ENCODE measurements at regions not wholly inside any gene's neighbourhood (a gene's known extent, or its start where the extent isn't known, plus 50 kb on each side); places are given as distances from the start of the nearest gene placed in this dataset.
"Not testable (repeated sequence)": the region's sequence is repeated elsewhere in the genome, so short reads cannot be mapped to it uniquely, and the experiment has no call there.

DNA sequence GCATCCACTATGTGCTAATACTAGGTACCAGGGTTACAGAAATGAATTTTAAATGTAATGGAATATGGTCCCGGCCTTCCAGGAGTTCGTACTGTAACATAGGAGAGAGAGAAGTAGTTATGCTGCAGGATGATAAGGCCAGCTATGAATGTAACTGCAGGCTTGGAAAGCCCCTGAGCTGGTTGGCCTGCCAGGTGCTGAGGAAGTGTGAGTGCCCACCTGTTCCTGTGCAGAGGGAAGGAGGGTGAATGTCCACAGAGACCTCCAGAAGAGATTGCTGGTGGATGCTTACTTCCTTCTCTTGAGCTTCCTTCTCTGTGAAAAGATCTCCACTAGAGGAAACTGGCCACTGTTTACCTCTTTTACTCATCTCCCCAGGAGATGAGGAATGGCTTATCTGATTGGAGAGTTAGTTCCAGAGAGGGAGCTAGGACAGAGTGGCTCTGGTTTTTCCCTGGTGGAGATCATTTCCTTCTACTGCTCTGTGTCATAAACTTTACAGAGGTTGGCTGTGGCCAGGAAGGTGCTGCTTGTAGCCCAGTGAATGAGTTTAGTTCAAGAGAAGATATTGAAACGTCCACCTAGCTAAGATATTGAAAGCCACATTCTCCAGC lies 114.0 kb upstream of the LNX1 start:
- Histone ChIP-seq H3K36me3 (replicated peaks) (no peaks in the 10 kb centered on the region), H3K27me3 (ENCODE audit: low read depth) (peaks cover 3% of the 10 kb centered on the region; the same call in 1 of the 2 replicates), H3K9me3 (no peaks in the 10 kb centered on the region), H3K4me1 (peaks cover 8% of the 10 kb centered on the region), H3K4me3 (no peak overlapping the region)
- in situ Hi-C loops (cut with MboI; ENCODE audit: low sequenced_read_pairs), result loop anchor here (25.0 kb wide), 1 partner anchor 532 kb away; the partner anchor contains the start of gene PDGFRA
- DNase-seq (ENCODE audit: low spot score in 2 of 2), result no peak

GRCh38 chr4:53704329-53704728 lies 113.0 kb upstream of the LNX1 start:
- in situ Hi-C loops (cut with MboI; ENCODE audit: low sequenced_read_pairs), result loop anchor here (25.0 kb wide), 1 partner anchor 533 kb away; the partner anchor contains the start of gene PDGFRA
- H3K36me3 ChIP-seq (replicated peaks), result no peaks in the 10 kb centered on the region
- DNase-seq (ENCODE audit: low spot score in 2 of 2), result no peak
- H3K4me3 ChIP-seq, result no peak overlapping the region
- H3K4me1 ChIP-seq, result peaks cover 8% of the 10 kb centered on the region
- H3K9me3 ChIP-seq, result no peaks in the 10 kb centered on the region; the same call in 1 of the 2 replicates
- peaks cover 3% of the 10 kb centered on the region; the same call in 1 of the 2 replicates for H3K27me3 ChIP-seq (ENCODE audit: low read depth)

DNA sequence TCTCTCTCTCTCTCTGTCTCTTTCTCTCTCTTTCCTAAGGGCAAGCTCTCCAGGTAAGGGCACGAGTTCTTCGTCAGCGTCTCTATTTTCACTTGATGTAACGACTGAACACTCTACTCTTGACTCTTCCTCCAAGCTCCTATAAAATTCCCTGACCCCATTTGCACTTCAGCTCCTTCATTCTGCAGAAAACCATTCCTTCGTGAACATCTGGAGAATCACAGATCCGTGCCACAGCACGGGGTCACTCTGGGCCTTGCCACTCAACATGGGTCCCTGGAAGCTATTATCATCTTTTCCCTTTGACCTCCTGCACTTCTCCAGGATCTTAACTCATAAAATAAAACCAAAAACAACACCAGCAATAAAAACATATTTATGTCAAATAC lies 112.0 kb upstream of the LNX1 start:
- no peak overlapping the region for H3K4me3 ChIP-seq
- in situ Hi-C loops (cut with MboI; ENCODE audit: low sequenced_read_pairs), result loop anchor here (25.0 kb wide), 1 partner anchor 534 kb away; the partner anchor contains the start of gene PDGFRA

GRCh38 chr4:53702334-53703266 lies 111.3 kb upstream of the LNX1 start:
- DNase-seq (ENCODE audit: low spot score in 2 of 2), result peak in 1 of 2 experiments; percentile 48
- Histone ChIP-seq H3K4me1 (peaks cover 8% of the 10 kb centered on the region), H3K9me3 (no peaks in the 10 kb centered on the region; the same call in 1 of the 2 replicates), H3K4me3 (no peak overlapping the region), H3K36me3 (replicated peaks) (no peaks in the 10 kb centered on the region), H3K27me3 (ENCODE audit: low read depth) (peaks cover 3% of the 10 kb centered on the region; the same call in 1 of the 2 replicates)
- in situ Hi-C loops (cut with MboI; ENCODE audit: low sequenced_read_pairs), result loop anchor here (25.0 kb wide), 1 partner anchor 535 kb away; the partner anchor contains the start of gene PDGFRA

More for the DNA sequence above, 112.0 kb upstream of the LNX1 start:
- Histone ChIP-seq H3K9me3 (no peaks in the 10 kb centered on the region; the same call in 1 of the 2 replicates), H3K4me1 (peaks cover 8% of the 10 kb centered on the region), H3K27me3 (ENCODE audit: low read depth) (peaks cover 3% of the 10 kb centered on the region; the same call in 1 of the 2 replicates), H3K36me3 (replicated peaks) (no peaks in the 10 kb centered on the region)
- no peak for DNase-seq (ENCODE audit: low spot score in 2 of 2)

GRCh38 chr4:53701260-53701659 lies 110.0 kb upstream of the LNX1 start:
- in situ Hi-C loops (cut with MboI; ENCODE audit: low sequenced_read_pairs), result loop anchor here (25.0 kb wide), 1 partner anchor 536 kb away; the partner anchor contains the start of gene PDGFRA
- not testable (repeated sequence) for H3K9me3 ChIP-seq; DNase-seq (ENCODE audit: low spot score in 2 of 2)

DNA sequence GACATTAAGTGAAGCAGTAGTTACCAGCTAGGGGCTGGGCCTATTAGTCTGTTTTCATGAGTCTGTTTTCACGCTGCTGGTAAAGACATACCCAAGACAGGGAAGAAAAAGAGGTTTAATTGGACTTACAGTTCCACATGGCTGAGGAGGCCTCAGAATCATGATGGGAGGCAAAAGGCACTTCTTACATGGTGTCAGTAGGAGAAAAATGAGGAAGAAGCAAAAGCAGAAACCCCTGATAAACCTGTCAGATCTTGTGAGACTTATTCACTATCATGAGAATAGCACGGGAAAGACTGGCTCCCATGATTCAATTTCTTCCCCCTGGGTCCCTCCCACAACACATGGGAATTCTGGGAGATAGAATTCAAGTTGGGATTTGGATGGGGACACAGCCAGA lies 108.0 kb upstream of the LNX1 start:
- in situ Hi-C loops (cut with MboI; ENCODE audit: low sequenced_read_pairs); H3K36me3 ChIP-seq (replicated peaks); H3K27me3 ChIP-seq (ENCODE audit: low read depth); H3K9me3 ChIP-seq; H3K4me3 ChIP-seq; DNase-seq (ENCODE audit: low spot score in 2 of 2); H3K4me1 ChIP-seq: not testable (repeated sequence)

More at GRCh38 chr4:53701260-53701659, 110.0 kb upstream of the LNX1 start:
- not testable (repeated sequence) for H3K27me3 ChIP-seq (ENCODE audit: low read depth); H3K36me3 ChIP-seq (replicated peaks); H3K4me1 ChIP-seq; H3K4me3 ChIP-seq

GRCh38 chr4:53697016-53697685 lies 105.9 kb upstream of the LNX1 start:
- no peaks in the 10 kb centered on the region; the same call in 1 of the 2 replicates for H3K9me3 ChIP-seq
- no peaks in the 10 kb centered on the region for H3K27me3 ChIP-seq (ENCODE audit: low read depth)
- peak in 1 of 2 experiments; percentile 60 for DNase-seq (ENCODE audit: low spot score in 2 of 2)
- H3K4me3 ChIP-seq, result no peak overlapping the region
- no peaks in the 10 kb centered on the region; the same call in 1 of the 2 replicates for H3K4me1 ChIP-seq
- in situ Hi-C loops (cut with MboI; ENCODE audit: low sequenced_read_pairs), result no loop called here
- no peaks in the 10 kb centered on the region for H3K36me3 ChIP-seq (replicated peaks)

DNA sequence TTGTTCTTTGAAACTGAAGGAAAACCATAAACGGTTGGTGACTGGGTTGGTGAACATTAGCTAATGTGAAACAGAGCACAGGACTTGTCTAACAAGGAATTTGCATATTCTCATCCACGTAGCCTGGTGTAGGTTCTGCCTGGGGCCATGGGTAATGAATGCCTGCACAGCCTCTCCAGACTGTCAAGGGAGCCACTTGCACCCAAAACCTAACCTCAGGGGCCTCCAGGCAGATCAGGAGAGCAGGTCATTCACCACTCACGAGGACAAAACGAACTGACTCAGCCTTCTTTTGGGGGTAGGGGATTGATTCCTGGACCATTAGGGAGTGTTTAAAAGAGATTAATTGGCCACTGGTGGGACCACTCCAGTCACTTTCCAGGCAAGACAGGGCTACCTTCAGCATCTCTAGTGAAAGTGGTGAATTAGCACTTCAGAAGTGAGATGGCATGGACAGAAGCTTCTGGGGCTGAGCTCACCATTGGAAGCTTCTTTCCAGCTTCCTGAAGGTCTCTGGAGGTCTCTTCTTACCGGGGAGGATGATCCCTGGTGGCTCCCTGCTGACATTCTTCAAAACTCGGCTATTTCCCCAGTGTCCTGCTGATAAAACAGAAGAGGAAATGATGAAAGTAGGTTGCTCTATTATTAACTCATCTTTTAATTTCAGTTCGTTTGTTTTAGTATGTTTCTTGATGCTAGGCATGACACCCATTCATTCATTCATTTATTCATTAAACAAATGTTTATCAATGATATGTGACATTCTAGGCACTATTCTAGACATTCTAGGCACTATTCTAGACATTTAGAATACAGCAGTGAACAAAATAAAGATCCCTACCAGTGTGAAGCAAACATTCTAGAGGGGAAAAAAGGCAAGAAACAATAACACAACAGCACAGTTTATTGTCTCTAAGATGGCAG lies 104.5 kb upstream of the LNX1 start:
- H3K4me3 ChIP-seq, result no peak overlapping the region
- no peak for DNase-seq (ENCODE audit: low spot score in 2 of 2)
- in situ Hi-C loops (cut with MboI; ENCODE audit: low sequenced_read_pairs), result no loop called here
- H3K27me3 ChIP-seq (ENCODE audit: low read depth), result no peaks in the 10 kb centered on the region
- H3K36me3 ChIP-seq (replicated peaks), result no peaks in the 10 kb centered on the region
- H3K4me1 ChIP-seq, result no peaks in the 10 kb centered on the region; the same call in 1 of the 2 replicates
- H3K9me3 ChIP-seq, result no peaks in the 10 kb centered on the region; the same call in 1 of the 2 replicates

DNA sequence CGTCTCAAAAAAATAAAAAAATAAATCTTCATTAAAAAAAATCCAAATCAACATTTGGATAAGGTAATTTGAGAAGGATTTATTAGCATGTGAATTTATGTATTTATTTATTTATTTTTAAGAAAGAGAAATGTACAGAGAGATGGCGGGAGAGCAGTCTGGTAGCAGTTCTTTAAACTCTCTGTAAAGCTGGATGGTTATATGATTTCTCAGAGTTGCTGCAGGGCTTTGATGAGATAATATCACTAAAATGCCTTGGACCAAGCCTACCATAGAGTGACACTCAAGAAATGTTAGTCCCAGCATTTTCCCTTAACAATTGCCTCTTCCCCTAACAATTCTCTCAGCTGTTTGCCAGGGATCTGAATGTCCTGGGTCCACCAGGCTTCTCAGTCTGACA lies 103.4 kb upstream of the LNX1 start:
- Histone ChIP-seq H3K4me1 (no peaks in the 10 kb centered on the region; the same call in 1 of the 2 replicates), H3K9me3 (no peaks in the 10 kb centered on the region; the same call in 1 of the 2 replicates), H3K27me3 (ENCODE audit: low read depth) (no peaks in the 10 kb centered on the region), H3K36me3 (replicated peaks) (no peaks in the 10 kb centered on the region), H3K4me3 (no peak overlapping the region)
- in situ Hi-C loops (cut with MboI; ENCODE audit: low sequenced_read_pairs), result no loop called here
- no peak for DNase-seq (ENCODE audit: low spot score in 2 of 2)

GRCh38 chr4:53693909-53694308 lies 102.6 kb upstream of the LNX1 start:
- H3K4me1 ChIP-seq, result no peaks in the 10 kb centered on the region; the same call in 1 of the 2 replicates
- no peak overlapping the region for H3K4me3 ChIP-seq
- no peaks in the 10 kb centered on the region for H3K9me3 ChIP-seq
- H3K36me3 ChIP-seq (replicated peaks), result no peaks in the 10 kb centered on the region
- DNase-seq (ENCODE audit: low spot score in 2 of 2), result no peak
- no peaks in the 10 kb centered on the region for H3K27me3 ChIP-seq (ENCODE audit: low read depth)
- in situ Hi-C loops (cut with MboI; ENCODE audit: low sequenced_read_pairs), result no loop called here

DNA sequence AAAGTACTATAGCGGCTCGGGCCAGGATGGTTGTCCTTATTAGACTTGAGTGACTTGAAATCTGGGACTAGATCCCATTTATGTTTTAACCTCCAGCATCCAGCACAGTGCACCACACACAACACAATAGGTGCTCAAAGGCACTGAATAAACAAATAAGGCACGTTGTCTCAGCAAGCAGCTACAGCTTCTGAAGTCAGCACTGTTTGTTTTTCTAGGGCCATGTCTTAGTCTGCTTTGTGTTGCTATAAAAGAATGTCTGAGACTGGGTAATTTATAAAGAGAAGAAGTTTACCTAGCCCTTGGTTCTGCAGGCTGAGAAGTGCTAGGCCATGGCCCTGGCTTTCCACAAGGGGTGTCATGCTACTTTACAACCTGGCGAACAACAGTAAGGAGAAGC lies 102.1 kb upstream of the LNX1 start:
- no peaks in the 10 kb centered on the region for H3K9me3 ChIP-seq
- no peaks in the 10 kb centered on the region for H3K36me3 ChIP-seq (replicated peaks)
- H3K27me3 ChIP-seq (ENCODE audit: low read depth), result no peaks in the 10 kb centered on the region
- H3K4me3 ChIP-seq, result no peak overlapping the region
- no peak for DNase-seq (ENCODE audit: low spot score in 2 of 2)
- in situ Hi-C loops (cut with MboI; ENCODE audit: low sequenced_read_pairs), result no loop called here
- no peaks in the 10 kb centered on the region; the same call in 1 of the 2 replicates for H3K4me1 ChIP-seq

- Histone ChIP-seq H3K4me1 (no peaks in the 10 kb centered on the region), H3K36me3 (replicated peaks) (no peaks in the 10 kb centered on the region), H3K9me3 (no peaks in the 10 kb centered on the region), H3K4me3 (no peak overlapping the region), H3K27me3 (ENCODE audit: low read depth) (peaks cover 7% of the 10 kb centered on the region; the same call in 1 of the 2 replicates)
- in situ Hi-C loops (cut with MboI; ENCODE audit: low sequenced_read_pairs), result no loop called here
- no peak for DNase-seq (ENCODE audit: low spot score in 2 of 2)
These were observed 97.0 kb upstream of the LNX1 start for GRCh38 chr4:53688186-53688790.

Measured in HAP-1 (cell line).